ENCODE measurements at regions not wholly inside any gene's neighbourhood (a gene's known extent, or its start where the extent isn't known, plus 50 kb on each side); places are given as distances from the start of the nearest gene placed in this dataset.

GRCh38 chr2:75800456-75800855 is 89.7 kb upstream of the GCFC2 start:
- WGBS, 2 donors: 84 to 92% methylated on average over 8 of the region's 8 CpGs
- TF ChIP-seq POLR2A (IDR thresholded peaks at IDR 0.05) (no peak), CTCF (IDR thresholded peaks at IDR 0.05) (no peak)

GRCh38 chr2:75799859-75800258 is 89.1 kb upstream of the GCFC2 start:
- Histone ChIP-seq H3K4me3 (no peak overlapping the region), H3K27ac (no peak overlapping the region), H3K27me3 (no peaks in the 10 kb centered on the region), H3K9me3 (no peaks in the 10 kb centered on the region), H3K36me3 (replicated peaks in 1 of 2; ENCODE audit: insufficient read depth in 1 of 2, low read depth in 2 of 2) (no peaks in the 10 kb centered on the region), H3K4me1 (no peaks in the 10 kb centered on the region)
- no peak for TF ChIP-seq CTCF (IDR thresholded peaks at IDR 0.05)
- no peak for TF ChIP-seq POLR2A (IDR thresholded peaks at IDR 0.05)
- ATAC-seq (no peak), DNase-seq (no peak)
- 38 to 40% methylated on average over 4 of the region's 4 CpGs for WGBS, 2 donors
- intact Hi-C loops (cut with DNase I): no loop called here

More at GRCh38 chr2:75800456-75800855, 89.7 kb upstream of the GCFC2 start:
- H3K4me1 ChIP-seq: no peaks in the 10 kb centered on the region
- no peak for DNase-seq
- ATAC-seq: no peak
- H3K36me3 ChIP-seq (replicated peaks in 1 of 2; ENCODE audit: insufficient read depth in 1 of 2, low read depth in 2 of 2): no peaks in the 10 kb centered on the region
- H3K9me3 ChIP-seq: no peaks in the 10 kb centered on the region
- H3K27ac ChIP-seq: no peak overlapping the region
- no peak overlapping the region for H3K4me3 ChIP-seq
- intact Hi-C loops (cut with DNase I): no loop called here
- H3K27me3 ChIP-seq: no peaks in the 10 kb centered on the region

- Histone ChIP-seq H3K27ac (no peak overlapping the region), H3K9me3 (no peaks in the 10 kb centered on the region), H3K27me3 (no peaks in the 10 kb centered on the region), H3K4me1 (no peaks in the 10 kb centered on the region), H3K36me3 (replicated peaks in 1 of 2; ENCODE audit: insufficient read depth in 1 of 2, low read depth in 2 of 2) (no peaks in the 10 kb centered on the region), H3K4me3 (no peak overlapping the region)
- 59 to 66% methylated on average over 4 of the region's 4 CpGs for WGBS, 2 donors
- intact Hi-C loops (cut with DNase I): no loop called here
- ATAC-seq: no peak
- TF ChIP-seq POLR2A (IDR thresholded peaks at IDR 0.05): no peak
- no peak for TF ChIP-seq CTCF (IDR thresholded peaks at IDR 0.05)
- DNase-seq: no peak
Measured at GRCh38 chr2:75798569-75798968, 87.9 kb upstream of the GCFC2 start.

GRCh38 chr2:75792996-75793395 is 82.3 kb upstream of the GCFC2 start:
- no peak overlapping the region for H3K27ac ChIP-seq
- no peak overlapping the region for H3K4me3 ChIP-seq
- no peaks in the 10 kb centered on the region for H3K27me3 ChIP-seq
- H3K9me3 ChIP-seq: no peaks in the 10 kb centered on the region
- H3K4me1 ChIP-seq: no peaks in the 10 kb centered on the region
- WGBS, 2 donors: 95 to 100% methylated on average over 1 of the region's 1 CpG
- no peak for TF ChIP-seq CTCF (IDR thresholded peaks at IDR 0.05)
- no peak for TF ChIP-seq POLR2A (IDR thresholded peaks at IDR 0.05)
- DNase-seq (no peak), ATAC-seq (no peak)
- H3K36me3 ChIP-seq (replicated peaks in 1 of 2; ENCODE audit: insufficient read depth in 1 of 2, low read depth in 2 of 2): no peaks in the 10 kb centered on the region
- intact Hi-C loops (cut with DNase I): no loop called here

GRCh38 chr2:75792146-75792545 is 81.4 kb upstream of the GCFC2 start:
- H3K4me3 ChIP-seq: no peak overlapping the region
- ATAC-seq (no peak), DNase-seq (no peak)
- WGBS, 2 donors: 69 to 81% methylated on average over 4 of the region's 4 CpGs
- no peaks in the 10 kb centered on the region for H3K4me1 ChIP-seq
- no peak for TF ChIP-seq POLR2A (IDR thresholded peaks at IDR 0.05)
- no peak for TF ChIP-seq CTCF (IDR thresholded peaks at IDR 0.05)
- no peaks in the 10 kb centered on the region for H3K27me3 ChIP-seq
- no peaks in the 10 kb centered on the region for H3K9me3 ChIP-seq
- intact Hi-C loops (cut with DNase I): no loop called here
- no peak overlapping the region for H3K27ac ChIP-seq
- H3K36me3 ChIP-seq (replicated peaks in 1 of 2; ENCODE audit: insufficient read depth in 1 of 2, low read depth in 2 of 2): no peaks in the 10 kb centered on the region
